H1 (cell line): ENCODE measurements at regions not wholly inside any gene's neighbourhood (a gene's known extent, or its start where the extent isn't known, plus 50 kb on each side); places are given as distances from the start of the nearest gene placed in this dataset.
A peak's percentile ranks its signal among the peaks of the same experiment; 100 is the strongest.

ENCODE experiments used
- CTCF ChIA-PET: fragments of 300-600 bp; sonication (Branson Sonifier 250); formaldehyde crosslinking; loops from one replicate; lab custom pipeline; 2021; ENCODE audit not compliant: partially characterized antibody; lab: Charles Lee
- POLR2A ChIA-PET: fragments of 300-600 bp; sonication (Branson Sonifier 250); formaldehyde crosslinking; loops from one replicate; lab custom pipeline; 2021; ENCODE audit warnings: inconsistent platforms; ENCODE audit not compliant: partially characterized antibody; lab: Charles Lee
- DNase-seq, 2 experiments: peaks; one replicate each; pipeline versions ENCODE4 v3.0.0 to v3.0.0-alpha.2; 2010 to 2022; ENCODE audit warnings: low spot score in 2 of 2, low read depth in 1 of 2, mixed read lengths in 1 of 2
- FAIRE-seq: peaks from 2 replicates; lab custom pipeline; 2011; peaks lifted over from hg19 to GRCh38; lab: Jason Lieb, UNC
- H2AFZ ChIP-seq: 2 replicates; pipeline ENCODE4 v1.8.1; 2012; ENCODE audit warnings: low read length, inconsistent platforms
- H2AK5ac ChIP-seq: 2 replicates; pipeline ENCODE4 v1.6.1; 2013; ENCODE audit warnings: low read depth, low read length
- H2BK120ac ChIP-seq: replicated peaks from 2 replicates; pipeline ENCODE3; 2013; ENCODE audit warnings: low read depth, low read length, inconsistent platforms
- H2BK12ac ChIP-seq: 2 replicates; pipeline ENCODE4 v1.6.1; 2013; ENCODE audit warnings: low read depth, low read length
- H2BK15ac ChIP-seq: 2 replicates; pipeline ENCODE4 v1.6.1; 2013; ENCODE audit warnings: low read length
- H2BK20ac ChIP-seq: 2 replicates; pipeline ENCODE4 v1.6.1; 2013; ENCODE audit warnings: low read length
- H2BK5ac ChIP-seq: 2 replicates; pipeline ENCODE4 v1.6.1; 2013; ENCODE audit warnings: low read depth, low read length
- H3K14ac ChIP-seq: 2 replicates; pipeline ENCODE4 v1.6.1; 2013; ENCODE audit warnings: inconsistent platforms; ENCODE audit not compliant: insufficient read length
- H3K18ac ChIP-seq: 2 replicates; pipeline ENCODE4 v1.6.1; 2013; ENCODE audit warnings: low read length; ENCODE audit errors: extremely low read depth
- H3K23ac ChIP-seq: 2 replicates; pipeline ENCODE4 v1.6.1; 2013; ENCODE audit warnings: inconsistent platforms; ENCODE audit not compliant: insufficient read length
- H3K23me2 ChIP-seq: 2 replicates; pipeline ENCODE4 v1.6.1; 2013; ENCODE audit warnings: low read depth, low read length
- H3K27ac ChIP-seq: 2 replicates; pipeline ENCODE4 v1.6.1; 2011; ENCODE audit warnings: low read depth, low read length, inconsistent platforms
- H3K27me3 ChIP-seq, 4 experiments: replicated peaks in 1 of 4; 1 replicate in 1 of 4; 2 replicates in 3 of 4; pipeline versions ENCODE4 v1.6.1 to v1.8.1; 2011 to 2013; ENCODE audit warnings: low read length in 3 of 4, mild to moderate bottlenecking in 3 of 4, inconsistent platforms in 2 of 4, mixed read lengths in 2 of 4, moderate library complexity in 1 of 4; ENCODE audit not compliant: control insufficient read depth in 3 of 4, insufficient read depth in 3 of 4; ENCODE audit errors: extremely low read depth in 1 of 4
- H3K36me3 ChIP-seq, 4 experiments: 2 replicates each; pipeline versions ENCODE4 v1.6.1 to v1.8.1; 2011 to 2013; ENCODE audit warnings: mild to moderate bottlenecking in 4 of 4, low read length in 3 of 4, moderate library complexity in 2 of 4, control low read depth in 1 of 4, inconsistent platforms in 1 of 4; ENCODE audit not compliant: insufficient read depth in 4 of 4, control insufficient read depth in 2 of 4
- H3K4ac ChIP-seq: replicated peaks from 2 replicates; pipeline ENCODE3; 2013; ENCODE audit warnings: low read length, low read depth, mixed read lengths, inconsistent platforms; ENCODE audit not compliant: insufficient read length
- H3K4me1 ChIP-seq, 4 experiments: replicated peaks in 1 of 4; 1 replicate in 1 of 4; 2 replicates in 3 of 4; pipeline versions ENCODE4 v1.6.1 to v1.8.1; 2011 to 2013; ENCODE audit warnings: low read length in 3 of 4, inconsistent platforms in 2 of 4, mixed read lengths in 1 of 4; ENCODE audit not compliant: insufficient read depth in 4 of 4, control insufficient read depth in 3 of 4
- H3K4me2 ChIP-seq, 2 experiments: 2 replicates each; pipeline versions ENCODE4 v1.6.1 to v1.8.1; 2011 to 2013; ENCODE audit warnings: low read depth in 2 of 2, low read length in 2 of 2, control low read depth in 1 of 2, inconsistent platforms in 1 of 2, mild to moderate bottlenecking in 1 of 2; ENCODE audit not compliant: insufficient read depth in 1 of 2
- H3K4me3 ChIP-seq, 4 experiments: fragments of 200-600, 300-600 bp in 1 of 4; sonication (generic), shearing (Covaris generic), sonication (Bioruptor Twin) in 1 of 4; 2 replicates each; pipeline versions ENCODE4 v1.5.1 to v1.8.1; 2011 to 2016; ENCODE audit warnings: low read length in 4 of 4, low read depth in 3 of 4, control low read depth in 2 of 4, inconsistent platforms in 2 of 4, mild to moderate bottlenecking in 2 of 4, mixed read lengths in 1 of 4, moderate library complexity in 1 of 4; ENCODE audit not compliant: insufficient read depth in 2 of 4; ENCODE audit errors: extremely low read depth in 1 of 4
- H3K56ac ChIP-seq: replicated peaks from 2 replicates; pipeline ENCODE3; 2013; ENCODE audit warnings: low read depth, mild to moderate bottlenecking, mixed read lengths, low read length, inconsistent platforms; ENCODE audit not compliant: insufficient read length
- H3K79me1 ChIP-seq: 2 replicates; pipeline ENCODE4 v1.6.1; 2013; ENCODE audit warnings: low read depth, low read length, control low read depth
- H3K79me2 ChIP-seq, 2 experiments: 2 replicates each; pipeline versions ENCODE4 v1.6.1 to v1.8.1; 2012 to 2013; ENCODE audit warnings: low read length in 2 of 2, mild to moderate bottlenecking in 2 of 2, inconsistent platforms in 1 of 2; ENCODE audit not compliant: insufficient read depth in 2 of 2, control insufficient read depth in 1 of 2
- H3K9ac ChIP-seq, 4 experiments: replicated peaks in 1 of 4; 1 replicate in 1 of 4; 2 replicates in 3 of 4; pipeline versions ENCODE4 v1.6.1 to v1.8.1; 2011 to 2013; ENCODE audit warnings: low read depth in 3 of 4, low read length in 3 of 4, control low read depth in 2 of 4, mild to moderate bottlenecking in 2 of 4, moderate library complexity in 2 of 4, inconsistent platforms in 1 of 4; ENCODE audit errors: extremely low read depth in 1 of 4
- H3K9me3 ChIP-seq, 2 experiments: 2 replicates each; pipeline versions ENCODE4 v1.6.1 to v1.8.1; 2012 to 2013; ENCODE audit warnings: mild to moderate bottlenecking in 2 of 2, moderate library complexity in 2 of 2, control low read depth in 1 of 2, inconsistent platforms in 1 of 2, low read depth in 1 of 2, low read length in 1 of 2, mixed read lengths in 1 of 2; ENCODE audit not compliant: insufficient read depth in 2 of 2
- H4K20me1 ChIP-seq, 2 experiments: replicated peaks in 1 of 2; 2 replicates each; pipeline versions ENCODE3 to v1.8.1; 2011 to 2013; ENCODE audit warnings: inconsistent platforms in 2 of 2, low read length in 2 of 2, mild to moderate bottlenecking in 1 of 2; ENCODE audit not compliant: insufficient read depth in 2 of 2, control insufficient read depth in 1 of 2
- H4K5ac ChIP-seq: 2 replicates; pipeline ENCODE4 v1.6.1; 2013; ENCODE audit warnings: low read length, low read depth, mixed read lengths, inconsistent platforms; ENCODE audit not compliant: insufficient read length
- H4K8ac ChIP-seq: 2 replicates; pipeline ENCODE4 v1.8.0; 2013; ENCODE audit warnings: mild to moderate bottlenecking, moderate library complexity, low read length, inconsistent platforms; ENCODE audit not compliant: insufficient read depth; ENCODE audit errors: extremely low read depth
- H4K91ac ChIP-seq: replicated peaks from 2 replicates; pipeline ENCODE3; 2013; ENCODE audit warnings: low read length, mixed read lengths, inconsistent platforms; ENCODE audit not compliant: insufficient read length
- CBX5 ChIP-seq: fragments of 300-800, 300-1000 bp; sonication (generic); IDR thresholded peaks from 2 replicates; pipeline ENCODE4 v1.7.1; 2016; ENCODE audit warnings: antibody characterized with exemption, low read length, low read depth
- EGR1 ChIP-seq: IDR thresholded peaks from 2 replicates; pipeline ENCODE4 v1.6.1; 2011; ENCODE audit warnings: low read depth, low read length, borderline replicate concordance
- GABPA ChIP-seq: IDR thresholded peaks from 2 replicates; pipeline ENCODE4 v1.6.1; 2011; ENCODE audit warnings: mild to moderate bottlenecking, low read length, moderate library complexity, borderline replicate concordance; ENCODE audit not compliant: insufficient read depth
- HDAC6 ChIP-seq: IDR thresholded peaks from one replicate; pipeline ENCODE4 v1.7.1; 2012; ENCODE audit warnings: low read depth, mild to moderate bottlenecking, inconsistent platforms, low read length, moderate library complexity
- KDM4A ChIP-seq: IDR thresholded peaks from one replicate; pipeline ENCODE4 v1.7.1; 2012; ENCODE audit warnings: low read depth, mild to moderate bottlenecking, moderate library complexity, low read length, inconsistent platforms; ENCODE audit not compliant: severe bottlenecking
- KDM5A ChIP-seq: fragments of 200-600 bp; IDR thresholded peaks from 2 replicates; pipeline ENCODE4 v1.7.1; 2012; ENCODE audit warnings: mild to moderate bottlenecking, low read length, inconsistent platforms, mixed read lengths
- NANOG ChIP-seq: IDR thresholded peaks from 2 replicates; pipeline ENCODE4 v1.6.1; 2011; ENCODE audit warnings: low read length, low read depth, mild to moderate bottlenecking, inconsistent platforms; ENCODE audit not compliant: insufficient read depth, poor library complexity, severe bottlenecking
- SIX5 ChIP-seq: IDR thresholded peaks from 2 replicates; pipeline ENCODE4 v1.6.1; 2011; ENCODE audit warnings: mild to moderate bottlenecking, low read depth, low read length
- SP1 ChIP-seq: IDR thresholded peaks from 2 replicates; pipeline ENCODE4 v1.6.1; 2011; ENCODE audit warnings: low read depth, low read length
- SRF ChIP-seq: IDR thresholded peaks from 2 replicates; pipeline ENCODE4 v1.6.1; 2011; ENCODE audit warnings: mild to moderate bottlenecking, low read depth, low read length, moderate library complexity
- TBP ChIP-seq: IDR thresholded peaks from 2 replicates; pipeline ENCODE4 v1.6.1; 2011; ENCODE audit warnings: low read depth, low read length, improper control_type of control experiment
- WGBS, 2 experiments: shearing (Covaris generic) in 1 of 2; methylation state at CpG; one replicate each; pipeline versions ENCODE4 v1.1.6 to v1.1.7; 2013 to 2015; ENCODE audit warnings: low lambda C conversion rate in 2 of 2, mixed read lengths in 2 of 2, inconsistent platforms in 1 of 2, low coverage in 1 of 2, missing lambda C conversion rate in 1 of 2; ENCODE audit not compliant: insufficient replicate concordance in 2 of 2, insufficient coverage in 1 of 2, insufficient read length in 1 of 2; ENCODE audit errors: extremely low coverage in 1 of 2, missing lambda C conversion rate in 1 of 2; 5-methylcytosine and 5-hydroxymethylcytosine counted together
- TF ChIP-seq, protein P1 (sequence below), 3 experiments: IDR thresholded peaks; 1 replicate in 2 of 3; 2 replicates in 1 of 3; pipeline versions ENCODE4 v1.5.1 to v1.6.1; 2011; ENCODE audit warnings: low read length in 3 of 3, mild to moderate bottlenecking in 3 of 3, inconsistent platforms in 2 of 3, low read depth in 1 of 3, moderate library complexity in 1 of 3; ENCODE audit not compliant: insufficient read depth in 1 of 3; ENCODE audit errors: control extremely low read depth in 1 of 3

DNA sequence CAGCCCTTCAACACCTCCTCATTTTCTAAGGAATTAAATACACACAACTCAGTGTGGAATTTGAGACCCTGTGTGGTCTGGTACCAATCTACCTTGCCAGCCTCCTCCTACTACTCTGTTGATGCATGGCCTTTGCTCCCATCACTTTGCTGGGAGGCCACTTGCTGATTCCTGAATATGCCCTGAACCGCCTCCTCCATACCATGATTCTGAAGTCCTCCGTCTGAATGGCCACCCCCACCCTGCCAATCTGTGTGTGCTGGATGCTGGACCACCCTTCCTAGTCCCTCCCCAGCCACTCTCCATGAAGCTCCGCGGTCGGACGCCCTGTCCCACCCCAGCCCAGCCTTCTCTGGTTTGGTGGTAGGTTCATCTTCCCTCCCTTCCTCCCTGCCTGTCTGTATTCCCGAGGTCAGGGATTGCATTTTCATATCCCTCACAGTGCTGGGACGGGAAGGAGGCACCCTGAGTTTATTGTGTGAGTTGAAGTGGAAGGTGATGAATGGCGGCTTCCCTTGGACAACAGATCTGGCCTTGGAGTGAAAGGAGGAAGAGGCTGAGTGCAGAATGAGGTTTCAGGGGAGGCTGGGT, 138.3 kb downstream of the CDC5L start:
- Histone ChIP-seq H2AFZ (no peak overlapping the region), H4K5ac (no peak overlapping the region), H3K9me3 (no peaks in the 10 kb centered on the region), H2BK12ac (no peak overlapping the region), H2BK20ac (no peak overlapping the region), H3K56ac (no peak overlapping the region), H3K4me1 (peaks cover 0 to 3% (median 0%) of the 10 kb centered on the region in 4 experiments; a peak in 1 of 7 replicates), H2AK5ac (0 out of 2 replicates have a peak overlapping the region, but pooled peaks have one; percentile 6), H2BK5ac (no peak overlapping the region), H4K8ac (no peak overlapping the region), H3K18ac (no peak overlapping the region), H3K23ac (no peak overlapping the region), H2BK120ac (no peak overlapping the region), H3K14ac (no peak overlapping the region), H3K4me3 (no peak overlapping the region), H3K27ac (no peak overlapping the region), H3K36me3 (no peaks in the 10 kb centered on the region), H3K4ac (no peak overlapping the region), H3K79me1 (no peaks in the 10 kb centered on the region), H3K79me2 (no peaks in the 10 kb centered on the region), H2BK15ac (no peak overlapping the region), H3K27me3 (no peaks in the 10 kb centered on the region; a peak in 1 of 7 replicates), H3K4me2 (no peak overlapping the region), H4K91ac (no peak overlapping the region), H3K9ac (no peak overlapping the region), H3K23me2 (no peaks in the 10 kb centered on the region), H4K20me1 (no peaks in the 10 kb centered on the region)
- WGBS, 2 experiments: 83% methylated on average over 9 of the region's 9 CpGs; no CpG with 5 or more reads in 1 of the 2 experiments
- ChIA-PET POLR2A (no interaction called here), CTCF (no interaction called here)
- no peak for FAIRE-seq
- DNase-seq: peak in 1 of 2 experiments; percentile 22
- no peak for TF ChIP-seq KDM5A
- TF ChIP-seq, protein P1, sequence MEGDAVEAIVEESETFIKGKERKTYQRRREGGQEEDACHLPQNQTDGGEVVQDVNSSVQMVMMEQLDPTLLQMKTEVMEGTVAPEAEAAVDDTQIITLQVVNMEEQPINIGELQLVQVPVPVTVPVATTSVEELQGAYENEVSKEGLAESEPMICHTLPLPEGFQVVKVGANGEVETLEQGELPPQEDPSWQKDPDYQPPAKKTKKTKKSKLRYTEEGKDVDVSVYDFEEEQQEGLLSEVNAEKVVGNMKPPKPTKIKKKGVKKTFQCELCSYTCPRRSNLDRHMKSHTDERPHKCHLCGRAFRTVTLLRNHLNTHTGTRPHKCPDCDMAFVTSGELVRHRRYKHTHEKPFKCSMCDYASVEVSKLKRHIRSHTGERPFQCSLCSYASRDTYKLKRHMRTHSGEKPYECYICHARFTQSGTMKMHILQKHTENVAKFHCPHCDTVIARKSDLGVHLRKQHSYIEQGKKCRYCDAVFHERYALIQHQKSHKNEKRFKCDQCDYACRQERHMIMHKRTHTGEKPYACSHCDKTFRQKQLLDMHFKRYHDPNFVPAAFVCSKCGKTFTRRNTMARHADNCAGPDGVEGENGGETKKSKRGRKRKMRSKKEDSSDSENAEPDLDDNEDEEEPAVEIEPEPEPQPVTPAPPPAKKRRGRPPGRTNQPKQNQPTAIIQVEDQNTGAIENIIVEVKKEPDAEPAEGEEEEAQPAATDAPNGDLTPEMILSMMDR (IDR thresholded peaks at IDR 0.05; ENCODE audit: control extremely low read depth in 1 of 3, insufficient read depth in 1 of 3, low read depth in 1 of 3, low read length in 3 of 3): no peak
- no peak for TF ChIP-seq HDAC6
- no peak for TF ChIP-seq SP1
- no peak for TF ChIP-seq SIX5
- no peak for TF ChIP-seq GABPA
- no peak for TF ChIP-seq KDM4A
- TF ChIP-seq SRF: no peak
- TF ChIP-seq TBP: no peak
- no peak for TF ChIP-seq NANOG
- no peak for TF ChIP-seq EGR1
- no peak for TF ChIP-seq CBX5
